SJCRH30 (cell line): ENCODE measurements at regions not wholly inside any gene's neighbourhood (a gene's known extent, or its start where the extent isn't known, plus 50 kb on each side); places are given as distances from the start of the nearest gene placed in this dataset.
A peak's percentile ranks its signal among the peaks of the same experiment; 100 is the strongest.

ENCODE experiments used
- DNase-seq, 2 experiments: peaks; one replicate each; pipeline ENCODE4 v3.0.0-alpha.2; 2015 to 2020
- H3K27ac ChIP-seq: fragments of 250-450 bp; sonication (Bioruptor Pico); 2 replicates; pipeline ENCODE4 v1.5.1; 2020; ENCODE audit warnings: mild to moderate bottlenecking, moderate library complexity
- H3K27me3 ChIP-seq: fragments of 250-450 bp; sonication (Bioruptor Pico); 2 replicates; pipeline ENCODE4 v1.5.1; 2020; ENCODE audit warnings: mild to moderate bottlenecking, moderate library complexity
- H3K36me3 ChIP-seq: fragments of 250-450 bp; sonication (Bioruptor Pico); 2 replicates; pipeline ENCODE4 v1.5.1; 2020; ENCODE audit warnings: mild to moderate bottlenecking, moderate library complexity
- H3K4me1 ChIP-seq: fragments of 250-450 bp; sonication (Bioruptor Pico); 2 replicates; pipeline ENCODE4 v1.5.1; 2020; ENCODE audit warnings: mild to moderate bottlenecking, moderate library complexity
- H3K4me3 ChIP-seq: fragments of 250-450 bp; sonication (Bioruptor Pico); 2 replicates; pipeline ENCODE4 v1.5.1; 2020; ENCODE audit warnings: mild to moderate bottlenecking, moderate library complexity
- H3K9me3 ChIP-seq: fragments of 250-450 bp; sonication (Bioruptor Pico); replicated peaks from 2 replicates; pipeline ENCODE4 v1.5.1; 2020; ENCODE audit warnings: mild to moderate bottlenecking, moderate library complexity

GRCh38 chr16:85506635-85506911, 106.5 kb upstream of the GSE1 start:
- no peak for DNase-seq
- no peak overlapping the region for H3K27ac ChIP-seq
- no peaks in the 10 kb centered on the region for H3K9me3 ChIP-seq
- H3K36me3 ChIP-seq = no peaks in the 10 kb centered on the region
- H3K27me3 ChIP-seq = no peaks in the 10 kb centered on the region
- H3K4me1 ChIP-seq = no peaks in the 10 kb centered on the region
- no peak overlapping the region for H3K4me3 ChIP-seq

- Histone ChIP-seq H3K27me3 (no peaks in the 10 kb centered on the region), H3K4me1 (peaks cover 6% of the 10 kb centered on the region), H3K27ac (no peak overlapping the region), H3K4me3 (no peak overlapping the region), H3K36me3 (no peaks in the 10 kb centered on the region), H3K9me3 (no peaks in the 10 kb centered on the region)
- DNase-seq = no peak
Measured at GRCh38 chr16:85507342-85507741, 105.8 kb upstream of the GSE1 start.

GRCh38 chr16:85508388-85508787, 104.7 kb upstream of the GSE1 start:
- Histone ChIP-seq H3K4me1 (peaks cover 17% of the 10 kb centered on the region), H3K4me3 (no peak overlapping the region), H3K27me3 (no peaks in the 10 kb centered on the region), H3K27ac (no peak overlapping the region), H3K9me3 (no peaks in the 10 kb centered on the region), H3K36me3 (no peaks in the 10 kb centered on the region)
- no peak for DNase-seq

- Histone ChIP-seq H3K4me3 (no peak overlapping the region), H3K4me1 (peaks cover 22% of the 10 kb centered on the region), H3K9me3 (no peaks in the 10 kb centered on the region), H3K27ac (no peak overlapping the region), H3K27me3 (no peaks in the 10 kb centered on the region), H3K36me3 (no peaks in the 10 kb centered on the region)
- no peak for DNase-seq
Measured at GRCh38 chr16:85508993-85509392, 104.1 kb upstream of the GSE1 start.

GRCh38 chr16:85510041-85510659, 103.0 kb upstream of the GSE1 start:
- H3K27ac ChIP-seq = no peak overlapping the region
- no peaks in the 10 kb centered on the region for H3K27me3 ChIP-seq
- no peaks in the 10 kb centered on the region for H3K36me3 ChIP-seq
- H3K9me3 ChIP-seq = no peaks in the 10 kb centered on the region
- no peak overlapping the region for H3K4me3 ChIP-seq
- peaks cover 33% of the 10 kb centered on the region for H3K4me1 ChIP-seq
- DNase-seq = no peak

GRCh38 chr16:85511938-85512807, 100.9 kb upstream of the GSE1 start:
- Histone ChIP-seq H3K4me1 (peaks cover 42% of the 10 kb centered on the region), H3K9me3 (no peaks in the 10 kb centered on the region), H3K27me3 (no peaks in the 10 kb centered on the region), H3K36me3 (no peaks in the 10 kb centered on the region), H3K4me3 (no peak overlapping the region), H3K27ac (peak overlapping the region; percentile 74)
- peak; percentile 65 to 73 for DNase-seq

GRCh38 chr16:85512808-85513115, 100.4 kb upstream of the GSE1 start:
- Histone ChIP-seq H3K27me3 (no peaks in the 10 kb centered on the region), H3K9me3 (no peaks in the 10 kb centered on the region), H3K4me3 (no peak overlapping the region), H3K27ac (peak overlapping the region; percentile 74), H3K4me1 (peaks cover 42% of the 10 kb centered on the region), H3K36me3 (no peaks in the 10 kb centered on the region)
- peak; percentile 66 to 72 for DNase-seq

- H3K4me3 ChIP-seq = no peak overlapping the region
- peak in 1 of 2 experiments; percentile 40 for DNase-seq
- no peaks in the 10 kb centered on the region for H3K9me3 ChIP-seq
- peak overlapping the region; percentile 74 for H3K27ac ChIP-seq
- H3K36me3 ChIP-seq = no peaks in the 10 kb centered on the region
- peaks cover 42% of the 10 kb centered on the region for H3K4me1 ChIP-seq
- H3K27me3 ChIP-seq = no peaks in the 10 kb centered on the region
Measured at GRCh38 chr16:85513180-85513579, 99.9 kb upstream of the GSE1 start.

GRCh38 chr16:85513649-85514048, 99.5 kb upstream of the GSE1 start:
- H3K4me3 ChIP-seq = no peak overlapping the region
- H3K36me3 ChIP-seq = no peaks in the 10 kb centered on the region
- H3K4me1 ChIP-seq = peaks cover 42% of the 10 kb centered on the region
- DNase-seq = no peak
- H3K27ac ChIP-seq = peak overlapping the region; percentile 74
- H3K27me3 ChIP-seq = no peaks in the 10 kb centered on the region
- H3K9me3 ChIP-seq = no peaks in the 10 kb centered on the region

GRCh38 chr16:85514295-85514597, 98.9 kb upstream of the GSE1 start:
- no peak overlapping the region for H3K4me3 ChIP-seq
- no peak for DNase-seq
- H3K4me1 ChIP-seq = peaks cover 42% of the 10 kb centered on the region
- no peaks in the 10 kb centered on the region for H3K27me3 ChIP-seq
- H3K9me3 ChIP-seq = no peaks in the 10 kb centered on the region
- H3K27ac ChIP-seq = peak overlapping the region; percentile 28; the same call in 1 of the 2 replicates
- no peaks in the 10 kb centered on the region for H3K36me3 ChIP-seq

- DNase-seq = peak; percentile 37 to 40
- Histone ChIP-seq H3K9me3 (no peaks in the 10 kb centered on the region), H3K4me1 (peaks cover 42% of the 10 kb centered on the region), H3K36me3 (no peaks in the 10 kb centered on the region), H3K4me3 (no peak overlapping the region), H3K27me3 (no peaks in the 10 kb centered on the region), H3K27ac (peak overlapping the region; percentile 28)
Measured at GRCh38 chr16:85514598-85515318, 98.4 kb upstream of the GSE1 start.

- peak overlapping the region; percentile 28 for H3K27ac ChIP-seq
- no peak overlapping the region for H3K4me3 ChIP-seq
Measured at GRCh38 chr16:85515319-85515745, 97.8 kb upstream of the GSE1 start.

GRCh38 chr16:85515830-85516397, 97.2 kb upstream of the GSE1 start:
- H3K4me1 ChIP-seq = peaks cover 42% of the 10 kb centered on the region
- DNase-seq = no peak
- no peak overlapping the region for H3K4me3 ChIP-seq
- no peak overlapping the region for H3K27ac ChIP-seq
- H3K36me3 ChIP-seq = no peaks in the 10 kb centered on the region
- no peaks in the 10 kb centered on the region for H3K9me3 ChIP-seq
- no peaks in the 10 kb centered on the region for H3K27me3 ChIP-seq

More at GRCh38 chr16:85515319-85515745, 97.8 kb upstream of the GSE1 start:
- Histone ChIP-seq H3K27me3 (no peaks in the 10 kb centered on the region), H3K36me3 (no peaks in the 10 kb centered on the region), H3K4me1 (peaks cover 42% of the 10 kb centered on the region), H3K9me3 (no peaks in the 10 kb centered on the region)
- DNase-seq = peak in 1 of 2 experiments; percentile 38

GRCh38 chr16:85517154-85517553, 96.0 kb upstream of the GSE1 start:
- Histone ChIP-seq H3K36me3 (no peaks in the 10 kb centered on the region), H3K9me3 (no peaks in the 10 kb centered on the region), H3K4me3 (no peak overlapping the region), H3K27ac (no peak overlapping the region), H3K4me1 (peaks cover 37% of the 10 kb centered on the region), H3K27me3 (no peaks in the 10 kb centered on the region)
- no peak for DNase-seq

GRCh38 chr16:85517563-85518179, 95.5 kb upstream of the GSE1 start:
- H3K4me3 ChIP-seq = no peak overlapping the region
- no peaks in the 10 kb centered on the region for H3K27me3 ChIP-seq
- H3K4me1 ChIP-seq = peaks cover 35% of the 10 kb centered on the region
- no peaks in the 10 kb centered on the region for H3K9me3 ChIP-seq
- H3K36me3 ChIP-seq = no peaks in the 10 kb centered on the region
- H3K27ac ChIP-seq = no peak overlapping the region
- no peak for DNase-seq
